ENCODE measurements at regions not wholly inside any gene's neighbourhood (a gene's known extent, or its start where the extent isn't known, plus 50 kb on each side); places are given as distances from the start of the nearest gene placed in this dataset.

- TF ChIP-seq, protein P1, sequence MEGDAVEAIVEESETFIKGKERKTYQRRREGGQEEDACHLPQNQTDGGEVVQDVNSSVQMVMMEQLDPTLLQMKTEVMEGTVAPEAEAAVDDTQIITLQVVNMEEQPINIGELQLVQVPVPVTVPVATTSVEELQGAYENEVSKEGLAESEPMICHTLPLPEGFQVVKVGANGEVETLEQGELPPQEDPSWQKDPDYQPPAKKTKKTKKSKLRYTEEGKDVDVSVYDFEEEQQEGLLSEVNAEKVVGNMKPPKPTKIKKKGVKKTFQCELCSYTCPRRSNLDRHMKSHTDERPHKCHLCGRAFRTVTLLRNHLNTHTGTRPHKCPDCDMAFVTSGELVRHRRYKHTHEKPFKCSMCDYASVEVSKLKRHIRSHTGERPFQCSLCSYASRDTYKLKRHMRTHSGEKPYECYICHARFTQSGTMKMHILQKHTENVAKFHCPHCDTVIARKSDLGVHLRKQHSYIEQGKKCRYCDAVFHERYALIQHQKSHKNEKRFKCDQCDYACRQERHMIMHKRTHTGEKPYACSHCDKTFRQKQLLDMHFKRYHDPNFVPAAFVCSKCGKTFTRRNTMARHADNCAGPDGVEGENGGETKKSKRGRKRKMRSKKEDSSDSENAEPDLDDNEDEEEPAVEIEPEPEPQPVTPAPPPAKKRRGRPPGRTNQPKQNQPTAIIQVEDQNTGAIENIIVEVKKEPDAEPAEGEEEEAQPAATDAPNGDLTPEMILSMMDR (IDR thresholded peaks at IDR 0.05; ENCODE audit: borderline replicate concordance, control extremely low read depth, extremely low read depth, insufficient read depth, missing control alignments) = no peak
- in situ Hi-C loops (cut with MboI; ENCODE audit: low sequenced_read_pairs, unreplicated experiment) = no loop called here
- no peak for DNase-seq (ENCODE audit: low spot score)
Measured at GRCh38 chrX:94576367-94577004, 902.5 kb downstream of the FAM133A start.

GRCh38 chrX:94600077-94600476, 926.1 kb downstream of the FAM133A start:
- in situ Hi-C loops (cut with MboI; ENCODE audit: low sequenced_read_pairs, unreplicated experiment) = no loop called here
- TF ChIP-seq, protein P1 (IDR thresholded peaks at IDR 0.05; ENCODE audit: borderline replicate concordance, control extremely low read depth, extremely low read depth, insufficient read depth, missing control alignments) = no peak
- DNase-seq (ENCODE audit: low spot score) = no peak

DNA sequence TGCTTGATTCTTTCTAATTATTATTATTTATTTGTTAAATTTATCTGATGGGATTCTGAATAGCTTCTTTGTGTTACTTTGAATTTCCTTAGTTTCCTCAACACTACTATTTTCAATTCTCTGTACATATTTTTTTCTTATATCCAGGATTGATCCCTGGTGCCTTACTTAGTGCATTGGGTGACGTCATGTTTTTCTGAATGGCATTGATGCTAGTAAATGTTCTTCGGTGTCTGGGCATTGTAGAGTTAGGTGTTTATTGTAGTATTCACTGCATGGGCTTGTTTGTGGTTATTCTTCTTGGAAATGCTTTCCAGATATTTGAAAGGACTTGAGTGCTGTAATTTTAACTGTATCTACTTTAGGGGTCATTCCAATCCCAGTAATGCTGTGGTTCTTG, 938.1 kb downstream of the FAM133A start:
- in situ Hi-C loops (cut with MboI; ENCODE audit: low sequenced_read_pairs, unreplicated experiment) = no loop called here
- DNase-seq (ENCODE audit: low spot score) = no peak
- TF ChIP-seq, protein P1 (IDR thresholded peaks at IDR 0.05; ENCODE audit: borderline replicate concordance, control extremely low read depth, extremely low read depth, insufficient read depth, missing control alignments) = no peak

- in situ Hi-C loops (cut with MboI; ENCODE audit: low sequenced_read_pairs, unreplicated experiment) = no loop called here
- TF ChIP-seq, protein P1 (IDR thresholded peaks at IDR 0.05; ENCODE audit: borderline replicate concordance, control extremely low read depth, extremely low read depth, insufficient read depth, missing control alignments) = no peak
- no peak for DNase-seq (ENCODE audit: low spot score)
Measured at GRCh38 chrX:94633237-94633636, 959.2 kb downstream of the FAM133A start.

DNA sequence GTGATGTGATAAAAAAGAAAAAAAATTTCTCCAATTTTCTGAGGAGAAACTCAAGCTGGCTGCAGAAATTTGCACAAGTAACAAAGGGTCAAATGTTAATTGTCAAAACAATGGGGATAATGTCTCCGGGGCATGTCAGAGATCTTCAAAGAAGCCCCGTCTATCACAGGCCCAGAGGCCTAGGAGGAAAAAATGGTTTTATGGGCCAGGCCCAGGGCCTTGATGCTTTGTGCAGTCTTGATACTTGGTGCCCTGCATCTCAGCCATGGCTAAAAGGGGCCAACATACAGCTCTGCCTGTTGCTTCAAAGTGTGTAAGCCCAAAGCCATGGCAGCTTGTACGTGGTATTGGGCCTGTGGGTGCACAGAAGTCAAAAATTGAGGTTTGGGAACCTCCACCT, 961.0 kb downstream of the FAM133A start:
- in situ Hi-C loops (cut with MboI; ENCODE audit: low sequenced_read_pairs, unreplicated experiment) = no loop called here
- TF ChIP-seq, protein P1 (IDR thresholded peaks at IDR 0.05; ENCODE audit: borderline replicate concordance, control extremely low read depth, extremely low read depth, insufficient read depth, missing control alignments) = no peak
- no peak for DNase-seq (ENCODE audit: low spot score)

- in situ Hi-C loops (cut with MboI; ENCODE audit: low sequenced_read_pairs, unreplicated experiment) = no loop called here
- TF ChIP-seq, protein P1 (IDR thresholded peaks at IDR 0.05; ENCODE audit: borderline replicate concordance, control extremely low read depth, extremely low read depth, insufficient read depth, missing control alignments) = no peak
- no peak for DNase-seq (ENCODE audit: low spot score)
Measured at GRCh38 chrX:94645726-94646125, 971.7 kb downstream of the FAM133A start.
